Muscle layer of colon (tissue), 2 donors: ENCODE measurements at regions not wholly inside any gene's neighbourhood (a gene's known extent, or its start where the extent isn't known, plus 50 kb on each side); places are given as distances from the start of the nearest gene placed in this dataset.

Source experiments
- H3K27ac ChIP-seq: one replicate; pipeline ENCODE4 v1.7.0; 2013; ENCODE audit warnings: low read depth, mild to moderate bottlenecking, low read length, moderate library complexity
- H3K27me3 ChIP-seq, 2 donors: one replicate each; pipeline ENCODE4 v1.7.0; 2013; ENCODE audit warnings: low read length in 2 of 2, mild to moderate bottlenecking in 2 of 2; ENCODE audit not compliant: insufficient read depth in 2 of 2, control insufficient read depth in 1 of 2
- H3K36me3 ChIP-seq: one replicate; pipeline ENCODE4 v1.7.0; 2013; ENCODE audit warnings: mild to moderate bottlenecking, low read length; ENCODE audit not compliant: insufficient read depth
- H3K4me1 ChIP-seq: one replicate; pipeline ENCODE4 v1.7.0; 2013; ENCODE audit warnings: mild to moderate bottlenecking, low read length; ENCODE audit not compliant: insufficient read depth
- H3K4me3 ChIP-seq, 2 donors: one replicate each; pipeline ENCODE4 v1.7.0; 2013; ENCODE audit warnings: low read length in 2 of 2, low read depth in 1 of 2, mild to moderate bottlenecking in 1 of 2, moderate library complexity in 1 of 2
- H3K9ac ChIP-seq: one replicate; pipeline ENCODE4 v1.7.0; 2013; ENCODE audit warnings: low read length
- H3K9me3 ChIP-seq: one replicate; pipeline ENCODE4 v1.7.0; 2013; ENCODE audit warnings: mild to moderate bottlenecking, low read length
- donor health status: abdominal sarcoma.
- donor health status: Adenocarcinoma of cecum.

DNA sequence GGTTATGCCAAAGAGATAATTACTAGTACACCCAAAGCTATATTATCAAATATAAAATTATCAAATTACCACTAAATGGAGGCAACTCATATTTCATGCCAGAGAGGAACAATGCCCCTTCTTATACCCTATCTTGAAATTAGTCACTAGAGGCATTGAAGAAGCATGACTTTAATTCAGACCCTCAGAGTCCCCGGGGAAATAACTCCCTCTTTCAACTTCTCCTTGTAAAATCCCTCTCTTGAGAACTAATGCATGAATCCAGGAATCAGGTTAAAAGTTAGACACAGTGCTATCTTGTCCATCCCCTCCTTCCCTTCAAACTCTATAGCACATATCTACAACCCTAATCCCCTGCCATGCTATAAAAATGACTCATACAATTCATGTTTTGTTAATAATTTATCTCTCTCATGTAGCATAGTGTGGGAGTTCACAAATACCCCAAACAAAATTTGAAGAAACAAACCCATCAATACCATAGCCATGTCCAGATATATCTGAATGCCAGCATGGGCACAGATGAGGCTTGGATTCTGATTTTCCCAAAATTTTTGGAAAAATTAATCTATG, 665.4 kb downstream of the KCNA4 start:
- Histone ChIP-seq H3K4me1 (no peaks in the 10 kb centered on the region), H3K9me3 (no peaks in the 10 kb centered on the region), H3K27me3 (no peaks in the 10 kb centered on the region), H3K36me3 (no peaks in the 10 kb centered on the region), H3K9ac (no peak overlapping the region), H3K27ac (no peak overlapping the region), H3K4me3 (no peak overlapping the region)

DNA sequence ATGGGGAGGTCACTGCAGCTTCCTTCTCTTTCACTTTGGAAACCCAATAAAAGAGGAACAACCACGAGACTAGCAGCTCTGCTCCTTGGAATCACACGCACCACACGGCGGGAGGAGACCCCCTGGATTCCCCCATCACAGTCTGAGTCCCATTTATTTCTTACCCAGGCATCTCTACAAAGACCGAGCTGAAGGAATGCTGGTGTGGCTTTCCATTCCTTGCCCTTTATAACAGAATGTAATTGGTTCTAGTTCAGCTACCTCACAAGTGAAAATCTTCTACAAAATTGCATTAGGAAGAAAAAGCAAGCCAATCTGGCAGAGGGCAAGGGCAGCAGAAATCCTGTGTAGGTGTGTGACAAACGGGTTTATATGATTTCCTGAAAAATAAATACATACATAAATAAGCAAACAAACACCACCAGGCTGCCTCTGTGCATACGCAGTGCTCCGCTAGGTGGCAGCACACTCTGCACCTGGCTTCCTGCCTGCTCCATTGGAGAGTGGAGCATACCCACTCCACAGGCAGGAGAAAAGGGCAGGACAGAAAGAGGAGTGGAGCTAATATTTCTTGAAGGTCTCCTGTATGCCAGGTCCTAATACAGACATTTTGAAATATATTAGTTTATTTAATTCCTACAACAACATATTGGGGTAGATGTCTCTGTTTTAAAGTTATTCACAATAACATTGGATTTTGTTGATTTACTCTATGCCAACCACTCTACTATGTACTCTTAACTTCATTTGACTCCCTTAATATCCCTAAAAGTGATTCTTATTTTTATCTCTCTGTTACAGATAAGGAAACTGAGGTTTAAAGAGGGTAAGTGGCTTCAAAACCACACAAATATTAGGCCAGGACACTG, 673.1 kb downstream of the KCNA4 start:
- Histone ChIP-seq H3K4me3 (no peak overlapping the region), H3K36me3 (no peaks in the 10 kb centered on the region), H3K27me3 (no peaks in the 10 kb centered on the region), H3K9me3 (no peaks in the 10 kb centered on the region), H3K27ac (no peak overlapping the region), H3K9ac (no peak overlapping the region), H3K4me1 (no peaks in the 10 kb centered on the region)

DNA sequence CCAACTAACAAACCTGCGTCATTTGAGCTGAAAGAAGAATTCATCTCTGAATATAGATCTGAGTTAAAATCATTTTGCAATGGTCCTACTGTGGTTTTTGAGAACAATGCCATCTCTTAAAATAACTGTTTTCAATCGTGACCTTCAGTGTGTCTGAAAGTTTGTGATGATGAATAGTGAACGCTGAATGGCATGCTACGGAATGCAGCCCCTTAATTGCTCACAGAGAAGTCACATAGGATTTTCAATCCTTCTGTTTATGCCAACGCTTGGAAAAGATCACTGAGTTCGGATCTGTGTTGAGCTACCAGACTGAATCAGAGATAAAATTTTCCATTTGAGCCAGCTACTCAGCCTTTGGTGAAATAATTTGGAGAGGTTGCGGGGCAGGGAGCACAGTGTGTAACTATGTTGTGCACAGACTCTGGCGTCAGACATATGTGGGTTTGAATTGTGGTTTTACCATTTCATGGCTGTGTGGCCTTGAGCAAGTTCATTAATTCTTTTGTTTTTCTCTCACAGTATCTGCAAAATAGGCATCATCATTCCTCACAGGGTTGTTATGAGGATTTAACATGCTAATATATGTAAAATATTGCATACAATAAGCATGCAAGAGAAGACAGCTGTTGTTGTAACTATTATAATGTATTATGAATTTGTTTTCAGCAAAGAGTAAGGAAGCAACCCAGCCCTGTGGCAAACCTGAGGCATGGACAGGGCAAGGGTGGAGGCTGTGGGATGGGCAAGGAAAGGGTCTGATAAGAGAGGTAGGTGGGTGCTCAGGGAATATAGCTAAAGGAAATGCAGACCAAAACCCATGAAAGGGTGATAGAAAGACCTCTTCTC, 679.9 kb downstream of the KCNA4 start:
- Histone ChIP-seq H3K4me1 (no peaks in the 10 kb centered on the region), H3K27ac (no peak overlapping the region), H3K9ac (no peak overlapping the region), H3K36me3 (no peaks in the 10 kb centered on the region), H3K27me3 (no peaks in the 10 kb centered on the region), H3K9me3 (no peaks in the 10 kb centered on the region), H3K4me3 (no peak overlapping the region)

DNA sequence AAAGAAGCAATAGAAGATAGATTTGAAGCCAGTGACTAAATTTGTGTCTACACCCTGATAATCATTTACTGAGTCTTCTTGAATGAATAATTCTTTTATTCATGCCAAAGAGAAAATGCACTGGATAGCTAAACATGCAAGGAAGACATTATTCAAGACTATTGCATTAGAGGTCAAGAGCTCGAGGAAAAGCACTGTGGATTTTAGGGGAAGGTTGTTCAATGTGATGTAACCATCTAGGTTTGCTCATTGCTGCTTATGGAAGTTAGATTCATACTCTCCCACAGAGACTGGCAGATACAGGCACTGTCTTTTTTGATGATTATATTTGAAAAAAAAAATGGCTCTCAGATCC, 682.1 kb downstream of the KCNA4 start:
- Histone ChIP-seq H3K4me1 (no peaks in the 10 kb centered on the region), H3K4me3 (no peak overlapping the region), H3K9me3 (no peaks in the 10 kb centered on the region), H3K36me3 (no peaks in the 10 kb centered on the region), H3K9ac (no peak overlapping the region), H3K27me3 (no peaks in the 10 kb centered on the region), H3K27ac (no peak overlapping the region)

DNA sequence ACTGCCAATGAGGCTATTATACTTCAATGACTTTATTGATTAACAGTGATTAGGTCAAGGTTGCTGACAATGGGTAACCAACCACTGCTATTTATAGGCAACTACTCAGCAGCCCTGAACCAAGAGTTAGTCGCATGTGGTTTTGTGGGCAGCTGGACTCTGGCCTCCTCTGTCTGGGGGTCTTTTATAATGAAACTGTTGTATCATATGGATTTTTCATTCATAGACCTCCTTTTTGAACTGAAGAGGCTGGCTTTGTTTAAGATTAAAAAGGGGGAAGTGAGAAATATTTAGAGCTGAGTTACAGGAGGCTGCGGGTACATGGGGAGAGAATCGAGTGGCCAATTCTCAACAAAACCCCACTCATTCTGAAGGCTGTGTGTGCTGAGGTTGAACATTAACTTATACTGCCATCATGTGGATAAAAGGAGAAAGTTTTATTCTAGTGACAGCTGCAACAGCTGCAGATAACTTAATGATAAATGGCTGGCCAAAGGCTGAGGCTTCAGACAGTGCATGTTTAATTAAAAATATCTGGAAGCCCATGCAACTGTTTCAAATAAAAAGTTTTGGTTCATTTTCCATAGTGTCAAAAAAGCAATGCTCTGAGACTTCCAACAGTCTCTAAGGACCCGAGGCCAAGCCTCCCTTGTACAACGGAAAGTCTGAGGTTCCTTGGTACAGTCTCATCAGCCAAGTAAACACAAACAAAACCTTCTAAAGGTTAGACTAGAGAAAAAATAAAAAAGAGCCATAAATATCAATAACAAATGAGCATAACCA, 682.6 kb downstream of the KCNA4 start:
- Histone ChIP-seq H3K27me3 (no peaks in the 10 kb centered on the region), H3K4me1 (no peaks in the 10 kb centered on the region), H3K36me3 (no peaks in the 10 kb centered on the region), H3K4me3 (no peak overlapping the region), H3K27ac (no peak overlapping the region), H3K9me3 (no peaks in the 10 kb centered on the region), H3K9ac (no peak overlapping the region)

DNA sequence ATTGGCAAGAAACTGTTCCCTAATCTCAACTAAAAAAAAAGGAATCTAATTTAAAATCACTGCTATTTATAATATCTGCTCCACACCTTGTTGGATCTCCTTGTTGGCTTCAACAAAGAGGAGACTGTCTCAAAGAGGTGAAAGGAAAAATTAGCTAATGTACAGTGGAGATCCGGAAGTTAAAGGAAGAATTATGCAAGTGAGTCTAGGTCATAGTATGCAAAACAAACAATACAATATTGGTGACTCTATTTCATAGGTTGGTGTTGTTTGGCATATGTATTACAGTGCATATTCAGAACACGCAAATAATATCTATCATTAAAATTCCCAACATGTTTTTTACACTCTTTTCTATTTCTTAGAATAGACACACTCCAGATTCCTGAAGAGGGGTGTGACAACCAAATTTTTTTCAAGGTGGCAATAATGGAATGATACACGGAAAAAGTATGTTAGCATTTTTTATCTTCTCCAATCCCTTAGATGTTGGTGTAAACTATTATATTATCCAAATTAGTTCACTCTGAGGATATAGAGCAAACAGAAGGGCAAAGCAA, 685.3 kb downstream of the KCNA4 start:
- H3K36me3 ChIP-seq, result no peaks in the 10 kb centered on the region
- H3K9ac ChIP-seq, result no peak overlapping the region
- H3K9me3 ChIP-seq, result no peaks in the 10 kb centered on the region
- H3K4me1 ChIP-seq, result no peaks in the 10 kb centered on the region
- no peaks in the 10 kb centered on the region for H3K27me3 ChIP-seq
- no peak overlapping the region for H3K27ac ChIP-seq
- no peak overlapping the region for H3K4me3 ChIP-seq

DNA sequence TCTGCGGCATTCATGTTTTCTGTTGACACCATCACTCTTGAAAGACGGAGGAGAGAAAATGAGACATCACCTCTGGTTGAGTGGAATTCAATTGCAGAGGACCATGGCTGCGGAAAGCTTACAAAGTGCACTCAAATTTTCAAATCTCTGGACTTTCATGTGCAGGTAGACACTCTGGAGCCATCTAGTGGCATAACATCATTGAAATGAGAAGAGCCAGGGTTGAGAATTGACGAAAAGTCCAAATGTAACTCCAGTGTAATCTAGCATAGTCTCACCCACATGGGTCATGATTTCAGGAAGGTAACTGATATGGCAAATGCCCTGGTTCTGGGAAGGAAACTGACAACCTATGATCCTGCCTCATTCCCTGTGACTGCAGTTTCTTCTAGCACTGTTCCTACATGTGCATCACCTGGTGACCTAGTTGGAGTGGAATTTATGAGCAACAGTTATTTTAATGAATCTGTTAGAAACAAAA, 687.8 kb downstream of the KCNA4 start:
- no peak overlapping the region for H3K4me3 ChIP-seq
- no peaks in the 10 kb centered on the region for H3K9me3 ChIP-seq
- H3K27ac ChIP-seq, result no peak overlapping the region
- H3K4me1 ChIP-seq, result no peaks in the 10 kb centered on the region
- H3K36me3 ChIP-seq, result no peaks in the 10 kb centered on the region
- no peak overlapping the region for H3K9ac ChIP-seq
- no peaks in the 10 kb centered on the region for H3K27me3 ChIP-seq

DNA sequence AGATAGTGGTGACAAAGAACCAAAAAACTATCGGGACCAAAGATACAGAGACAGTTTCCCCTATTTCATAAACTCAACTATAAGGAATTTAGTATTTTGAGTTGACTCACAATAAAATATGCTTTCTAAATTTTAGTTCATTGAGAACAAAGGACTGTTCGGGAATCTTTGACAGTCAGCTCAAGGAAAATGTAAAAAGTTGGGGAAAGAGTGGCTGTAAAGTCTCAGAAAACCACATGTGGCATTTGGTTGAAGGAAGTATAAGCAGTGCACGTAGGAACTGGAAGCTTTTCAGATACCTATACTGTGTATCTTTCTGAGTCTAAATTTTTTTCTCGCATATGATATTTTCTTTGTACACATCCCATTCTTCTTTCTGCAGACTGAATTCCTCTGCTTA, 688.9 kb downstream of the KCNA4 start:
- Histone ChIP-seq H3K9me3 (no peaks in the 10 kb centered on the region), H3K4me1 (no peaks in the 10 kb centered on the region), H3K4me3 (no peak overlapping the region), H3K36me3 (no peaks in the 10 kb centered on the region), H3K9ac (no peak overlapping the region), H3K27ac (no peak overlapping the region), H3K27me3 (no peaks in the 10 kb centered on the region)

DNA sequence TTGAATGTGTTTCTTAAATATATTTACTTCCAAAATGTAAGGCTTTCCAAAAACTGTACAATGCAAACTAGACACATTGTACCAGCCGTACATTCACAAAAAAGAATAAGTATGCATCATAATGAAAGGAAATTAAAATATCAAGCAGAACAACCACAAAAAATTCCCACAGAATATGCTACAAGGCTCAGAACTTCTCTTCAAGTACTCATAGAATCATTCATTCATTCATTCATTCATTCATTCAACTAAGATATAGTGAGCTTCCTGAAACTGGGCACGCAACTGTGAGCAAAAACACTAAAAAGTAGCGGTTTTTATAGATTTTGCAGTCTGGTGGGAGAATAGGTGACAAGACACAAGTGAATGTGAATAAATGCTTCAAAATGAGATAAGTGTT, 690.1 kb downstream of the KCNA4 start:
- Histone ChIP-seq H3K27ac (no peak overlapping the region), H3K9me3 (no peaks in the 10 kb centered on the region), H3K4me3 (no peak overlapping the region), H3K27me3 (no peaks in the 10 kb centered on the region), H3K4me1 (no peaks in the 10 kb centered on the region), H3K36me3 (no peaks in the 10 kb centered on the region), H3K9ac (no peak overlapping the region)

DNA sequence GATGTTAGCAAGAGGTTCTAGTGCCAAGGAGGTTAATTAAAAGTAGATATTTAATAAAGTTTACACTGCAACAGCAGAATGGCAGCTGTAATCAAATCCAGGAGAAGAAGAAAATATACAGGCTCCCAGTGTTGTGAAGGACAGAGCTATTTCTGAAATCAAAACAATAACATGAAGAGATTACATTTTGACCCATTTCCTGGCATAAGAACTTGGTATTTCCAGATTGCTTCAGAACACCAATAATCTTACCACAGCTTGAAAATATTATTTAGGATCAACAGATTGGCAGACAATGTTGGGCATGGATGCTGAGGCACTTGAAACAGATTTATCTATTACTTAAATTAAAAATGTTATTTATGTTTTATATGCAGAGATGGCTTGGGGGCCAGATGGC, 692.5 kb downstream of the KCNA4 start:
- H3K27me3 ChIP-seq, result no peaks in the 10 kb centered on the region
- H3K9me3 ChIP-seq, result no peaks in the 10 kb centered on the region
- no peak overlapping the region for H3K27ac ChIP-seq
- H3K4me3 ChIP-seq, result no peak overlapping the region
- H3K36me3 ChIP-seq, result no peaks in the 10 kb centered on the region
- no peak overlapping the region for H3K9ac ChIP-seq
- H3K4me1 ChIP-seq, result no peaks in the 10 kb centered on the region
